ENCODE measurements at regions not wholly inside any gene's neighbourhood (a gene's known extent, or its start where the extent isn't known, plus 50 kb on each side); places are given as distances from the start of the nearest gene placed in this dataset.

DNA sequence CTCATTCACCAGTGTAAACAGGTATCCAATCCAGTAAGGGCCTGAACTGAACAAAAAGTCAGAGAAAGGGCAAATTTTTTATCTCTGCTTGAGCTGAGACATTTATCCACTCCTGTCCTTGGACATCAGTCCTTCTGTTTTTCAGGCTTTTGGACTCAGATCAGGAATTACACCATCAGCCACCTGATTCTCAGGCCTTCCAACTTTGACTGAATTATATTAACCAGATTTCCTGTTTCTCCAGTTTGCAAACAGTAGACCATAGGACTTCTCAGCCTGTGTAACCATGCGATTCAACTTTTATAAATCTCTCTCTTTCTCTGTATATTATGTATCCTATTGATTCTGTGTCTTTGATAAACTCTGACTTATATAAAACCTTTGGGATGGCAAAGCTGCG lies 289.3 kb upstream of the CDH2 start:
- no peak for TF ChIP-seq EZH2 (IDR thresholded peaks at IDR 0.05; ENCODE audit: borderline replicate concordance, low read length)
- TF ChIP-seq, protein P1, sequence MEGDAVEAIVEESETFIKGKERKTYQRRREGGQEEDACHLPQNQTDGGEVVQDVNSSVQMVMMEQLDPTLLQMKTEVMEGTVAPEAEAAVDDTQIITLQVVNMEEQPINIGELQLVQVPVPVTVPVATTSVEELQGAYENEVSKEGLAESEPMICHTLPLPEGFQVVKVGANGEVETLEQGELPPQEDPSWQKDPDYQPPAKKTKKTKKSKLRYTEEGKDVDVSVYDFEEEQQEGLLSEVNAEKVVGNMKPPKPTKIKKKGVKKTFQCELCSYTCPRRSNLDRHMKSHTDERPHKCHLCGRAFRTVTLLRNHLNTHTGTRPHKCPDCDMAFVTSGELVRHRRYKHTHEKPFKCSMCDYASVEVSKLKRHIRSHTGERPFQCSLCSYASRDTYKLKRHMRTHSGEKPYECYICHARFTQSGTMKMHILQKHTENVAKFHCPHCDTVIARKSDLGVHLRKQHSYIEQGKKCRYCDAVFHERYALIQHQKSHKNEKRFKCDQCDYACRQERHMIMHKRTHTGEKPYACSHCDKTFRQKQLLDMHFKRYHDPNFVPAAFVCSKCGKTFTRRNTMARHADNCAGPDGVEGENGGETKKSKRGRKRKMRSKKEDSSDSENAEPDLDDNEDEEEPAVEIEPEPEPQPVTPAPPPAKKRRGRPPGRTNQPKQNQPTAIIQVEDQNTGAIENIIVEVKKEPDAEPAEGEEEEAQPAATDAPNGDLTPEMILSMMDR (conservative IDR thresholded peaks at IDR 0.05 in 1 of 2, IDR thresholded peaks at IDR 0.05 in 1 of 2; ENCODE audit: extremely low read depth in 1 of 2, insufficient read depth in 1 of 2, low read depth in 1 of 2, low read length in 2 of 2): no peak

Data from mammary epithelial cell (primary cell).